GM10266 (cell line): ENCODE measurements at regions not wholly inside any gene's neighbourhood (a gene's known extent, or its start where the extent isn't known, plus 50 kb on each side); places are given as distances from the start of the nearest gene placed in this dataset.

Experiments used
- DNase-seq: peaks from one replicate; pipeline ENCODE4 v3.0.0; 2012; ENCODE audit errors: extremely low spot score
- TF ChIP-seq, protein P1 (sequence below): IDR thresholded peaks from 2 replicates; pipeline ENCODE4 v1.5.1; 2012; ENCODE audit warnings: mild to moderate bottlenecking, low read depth; ENCODE audit not compliant: control insufficient read depth, insufficient read depth; ENCODE audit errors: missing control alignments

DNA sequence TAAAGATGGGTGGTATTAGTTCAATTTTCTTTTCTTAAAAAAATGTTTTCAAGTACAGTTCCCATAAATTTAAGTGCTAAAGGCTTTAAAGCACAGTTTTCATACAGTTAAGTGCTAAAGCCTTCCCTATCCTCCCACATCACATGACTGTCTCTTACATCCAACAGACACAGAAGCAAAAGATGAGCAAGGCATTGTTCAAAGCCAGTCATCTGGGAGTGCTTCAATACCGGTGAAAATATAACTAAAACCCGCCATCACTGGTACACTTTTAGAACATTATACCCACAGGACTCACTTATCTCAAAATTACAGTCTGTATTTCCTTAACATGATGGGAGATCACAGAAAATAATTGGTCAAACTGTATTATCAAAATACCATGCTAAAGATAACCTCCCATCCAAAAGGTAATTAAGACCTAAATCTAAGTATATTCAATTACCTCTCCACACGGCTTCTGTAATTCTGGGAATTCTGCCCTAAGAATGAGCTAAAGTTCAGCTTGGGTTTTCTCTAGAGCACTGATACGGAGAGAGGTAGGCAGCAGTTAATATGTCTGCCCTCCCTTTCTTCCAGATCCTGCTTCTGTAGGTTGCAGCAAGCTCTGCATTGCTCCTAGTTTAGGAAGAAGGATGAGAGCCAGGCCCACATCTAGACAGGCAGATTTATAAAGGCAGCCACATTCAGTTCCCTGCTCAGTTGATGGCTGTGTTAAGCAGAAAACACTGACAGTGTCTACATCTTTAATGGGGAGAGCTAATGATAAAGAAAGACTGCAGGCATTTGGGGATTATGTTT is 474.8 kb upstream of the PFKP start:
- TF ChIP-seq, protein P1, sequence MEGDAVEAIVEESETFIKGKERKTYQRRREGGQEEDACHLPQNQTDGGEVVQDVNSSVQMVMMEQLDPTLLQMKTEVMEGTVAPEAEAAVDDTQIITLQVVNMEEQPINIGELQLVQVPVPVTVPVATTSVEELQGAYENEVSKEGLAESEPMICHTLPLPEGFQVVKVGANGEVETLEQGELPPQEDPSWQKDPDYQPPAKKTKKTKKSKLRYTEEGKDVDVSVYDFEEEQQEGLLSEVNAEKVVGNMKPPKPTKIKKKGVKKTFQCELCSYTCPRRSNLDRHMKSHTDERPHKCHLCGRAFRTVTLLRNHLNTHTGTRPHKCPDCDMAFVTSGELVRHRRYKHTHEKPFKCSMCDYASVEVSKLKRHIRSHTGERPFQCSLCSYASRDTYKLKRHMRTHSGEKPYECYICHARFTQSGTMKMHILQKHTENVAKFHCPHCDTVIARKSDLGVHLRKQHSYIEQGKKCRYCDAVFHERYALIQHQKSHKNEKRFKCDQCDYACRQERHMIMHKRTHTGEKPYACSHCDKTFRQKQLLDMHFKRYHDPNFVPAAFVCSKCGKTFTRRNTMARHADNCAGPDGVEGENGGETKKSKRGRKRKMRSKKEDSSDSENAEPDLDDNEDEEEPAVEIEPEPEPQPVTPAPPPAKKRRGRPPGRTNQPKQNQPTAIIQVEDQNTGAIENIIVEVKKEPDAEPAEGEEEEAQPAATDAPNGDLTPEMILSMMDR, result no peak
- DNase-seq, result no peak

GRCh38 chr10:2589196-2589595 is 478.2 kb upstream of the PFKP start:
- TF ChIP-seq, protein P1, result no peak
- no peak for DNase-seq

DNA sequence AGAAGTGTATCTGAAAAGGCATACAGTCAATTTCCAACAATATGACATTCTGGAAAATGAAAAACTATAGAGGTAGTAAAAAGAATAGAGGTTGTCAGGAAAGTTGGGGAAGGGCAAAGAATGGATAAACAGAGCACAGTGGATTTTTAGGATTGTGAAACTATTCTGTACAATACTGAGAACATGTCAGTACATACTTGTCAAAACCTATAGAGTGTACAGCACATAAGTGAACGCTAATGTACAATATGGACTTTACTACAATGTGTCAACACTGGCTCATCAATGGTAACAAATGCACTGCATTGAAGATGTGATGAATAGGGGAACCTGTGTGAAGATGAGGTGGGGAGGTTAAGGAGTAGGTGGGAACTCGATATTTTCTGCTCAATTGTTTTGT is 483.0 kb upstream of the PFKP start:
- no peak for DNase-seq
- TF ChIP-seq, protein P1, result no peak

GRCh38 chr10:2576892-2577291 is 490.5 kb upstream of the PFKP start:
- TF ChIP-seq, protein P1, result no peak
- no peak for DNase-seq

- TF ChIP-seq, protein P1, result no peak
- no peak for DNase-seq
These were observed 491.9 kb upstream of the PFKP start for GRCh38 chr10:2575460-2575859.

- DNase-seq, result no peak
- TF ChIP-seq, protein P1, result no peak
These were observed 494.7 kb upstream of the PFKP start for GRCh38 chr10:2572611-2573010.

DNA sequence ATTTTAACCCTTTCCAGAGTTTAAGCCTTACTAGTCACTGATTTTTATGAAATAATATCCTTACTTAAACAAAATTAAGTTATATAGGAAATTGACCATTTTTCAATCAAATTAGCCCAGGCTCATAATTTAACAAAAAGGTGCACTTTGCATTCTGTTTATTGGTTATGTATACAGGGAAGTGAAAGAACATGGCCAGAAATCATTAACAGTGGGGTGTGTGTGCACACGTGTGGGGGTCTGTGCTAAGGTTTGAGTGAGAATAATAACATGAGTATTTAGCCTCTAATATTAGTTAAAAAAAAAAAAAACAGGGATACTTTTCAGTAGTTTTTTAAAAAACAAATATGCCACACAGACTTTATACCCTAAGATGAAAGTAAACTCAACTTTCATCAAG is 510.5 kb upstream of the PFKP start:
- no peak for DNase-seq
- TF ChIP-seq, protein P1, result no peak
